Gastroesophageal sphincter (tissue), 4 donors: ENCODE measurements at regions not wholly inside any gene's neighbourhood (a gene's known extent, or its start where the extent isn't known, plus 50 kb on each side); places are given as distances from the start of the nearest gene placed in this dataset.

Experiments
- ATAC-seq: fragments of 150-250 bp; one replicate; pipeline ENCODE4 v1.9.1; 2016; ENCODE audit warnings: mild to moderate bottlenecking, moderate library complexity
- H3K27ac ChIP-seq, 4 donors: fragments of 200-600 bp; sonication (generic) in 3 of 4; 1 replicate in 3 of 4; 2 replicates in 1 of 4; pipeline ENCODE4 v1.5.1; 2016 to 2019
- H3K27me3 ChIP-seq: fragments of 200-600 bp; sonication (generic); one replicate; pipeline ENCODE4 v1.5.1; 2019
- H3K36me3 ChIP-seq, 2 donors: fragments of 200-600 bp; sonication (generic); one replicate each; pipeline ENCODE4 v1.5.1; 2019; ENCODE audit warnings: control low read depth in 1 of 2
- H3K4me1 ChIP-seq, 3 donors: fragments of 200-600 bp; sonication (generic); 1 replicate in 2 of 3; 2 replicates in 1 of 3; pipeline ENCODE4 v1.5.1; 2016 to 2019; ENCODE audit warnings: control low read depth in 2 of 3
- H3K4me3 ChIP-seq, 2 donors: fragments of 200-600 bp; sonication (generic); one replicate each; pipeline ENCODE4 v1.5.1; 2019; ENCODE audit warnings: mild to moderate bottlenecking in 1 of 2, moderate library complexity in 1 of 2
- H3K9me3 ChIP-seq, 3 donors: fragments of 200-600 bp; sonication (generic); one replicate each; pipeline ENCODE4 v1.5.1; 2017 to 2019; ENCODE audit warnings: control low read depth in 2 of 3
- EP300 ChIP-seq: sonication (generic); formaldehyde crosslinking; IDR thresholded peaks from one replicate; pipeline ENCODE4 v1.6.1; 2017; ENCODE audit warnings: antibody characterized with exemption, mild to moderate bottlenecking
- POLR2A ChIP-seq, 2 donors: fragments of 450-650 bp; IDR thresholded peaks; one replicate each; pipeline ENCODE4 v1.6.1; 2017; ENCODE audit warnings: antibody characterized with exemption in 2 of 2, mild to moderate bottlenecking in 2 of 2, moderate library complexity in 1 of 2
- POLR2AphosphoS5 ChIP-seq: sonication (generic); formaldehyde crosslinking; IDR thresholded peaks from one replicate; pipeline ENCODE4 v1.6.1; 2017; ENCODE audit warnings: antibody characterized with exemption
- WGBS, 2 donors: methylation state at CpG; one replicate each; pipeline ENCODE4 v1.1.5; 2018; ENCODE audit warnings: low coverage in 1 of 2; 5-methylcytosine and 5-hydroxymethylcytosine counted together
- TF ChIP-seq, protein P1 (sequence below), 4 experiments: fragments of 200-600 bp in 2 of 4; fragments of 450-650 bp in 2 of 4; sonication (generic) in 1 of 4; IDR thresholded peaks; one replicate each; pipeline ENCODE4 v1.5.1; 2017 to 2019; ENCODE audit warnings: antibody characterized with exemption in 4 of 4, mild to moderate bottlenecking in 2 of 4, moderate library complexity in 2 of 4

DNA sequence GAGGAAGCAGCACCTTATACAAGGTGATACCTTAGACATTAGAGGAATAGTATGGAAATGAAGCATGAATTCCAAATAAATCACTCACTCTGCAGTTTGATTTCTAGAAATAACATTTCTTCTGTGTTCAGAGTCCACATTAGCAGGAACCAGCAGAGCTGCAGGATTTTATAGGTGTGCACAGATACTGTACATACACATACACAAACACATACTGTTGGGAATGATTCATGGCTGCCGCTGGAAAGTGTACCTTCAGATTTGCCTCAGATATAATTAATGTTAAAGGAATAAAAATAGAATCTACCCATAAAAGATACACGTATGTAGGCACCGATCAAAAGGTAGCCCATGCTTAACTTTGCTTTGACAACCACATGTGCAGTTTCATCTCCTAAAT lies 578.1 kb downstream of the CSNK1G3 start:
- no peaks in the 10 kb centered on the region for H3K4me1 ChIP-seq
- TF ChIP-seq, protein P1, sequence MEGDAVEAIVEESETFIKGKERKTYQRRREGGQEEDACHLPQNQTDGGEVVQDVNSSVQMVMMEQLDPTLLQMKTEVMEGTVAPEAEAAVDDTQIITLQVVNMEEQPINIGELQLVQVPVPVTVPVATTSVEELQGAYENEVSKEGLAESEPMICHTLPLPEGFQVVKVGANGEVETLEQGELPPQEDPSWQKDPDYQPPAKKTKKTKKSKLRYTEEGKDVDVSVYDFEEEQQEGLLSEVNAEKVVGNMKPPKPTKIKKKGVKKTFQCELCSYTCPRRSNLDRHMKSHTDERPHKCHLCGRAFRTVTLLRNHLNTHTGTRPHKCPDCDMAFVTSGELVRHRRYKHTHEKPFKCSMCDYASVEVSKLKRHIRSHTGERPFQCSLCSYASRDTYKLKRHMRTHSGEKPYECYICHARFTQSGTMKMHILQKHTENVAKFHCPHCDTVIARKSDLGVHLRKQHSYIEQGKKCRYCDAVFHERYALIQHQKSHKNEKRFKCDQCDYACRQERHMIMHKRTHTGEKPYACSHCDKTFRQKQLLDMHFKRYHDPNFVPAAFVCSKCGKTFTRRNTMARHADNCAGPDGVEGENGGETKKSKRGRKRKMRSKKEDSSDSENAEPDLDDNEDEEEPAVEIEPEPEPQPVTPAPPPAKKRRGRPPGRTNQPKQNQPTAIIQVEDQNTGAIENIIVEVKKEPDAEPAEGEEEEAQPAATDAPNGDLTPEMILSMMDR (IDR thresholded peaks at IDR 0.05): no peak
- TF ChIP-seq POLR2A (IDR thresholded peaks at IDR 0.05) (no peak), POLR2AphosphoS5 (no peak), EP300 (no peak)
- no peak overlapping the region for H3K4me3 ChIP-seq
- no peak overlapping the region for H3K27ac ChIP-seq
- no peaks in the 10 kb centered on the region for H3K9me3 ChIP-seq
- WGBS, 2 donors: 84 to 88% methylated on average over 3 of the region's 3 CpGs
- H3K27me3 ChIP-seq: no peaks in the 10 kb centered on the region
- no peaks in the 10 kb centered on the region for H3K36me3 ChIP-seq
- ATAC-seq: no peak

DNA sequence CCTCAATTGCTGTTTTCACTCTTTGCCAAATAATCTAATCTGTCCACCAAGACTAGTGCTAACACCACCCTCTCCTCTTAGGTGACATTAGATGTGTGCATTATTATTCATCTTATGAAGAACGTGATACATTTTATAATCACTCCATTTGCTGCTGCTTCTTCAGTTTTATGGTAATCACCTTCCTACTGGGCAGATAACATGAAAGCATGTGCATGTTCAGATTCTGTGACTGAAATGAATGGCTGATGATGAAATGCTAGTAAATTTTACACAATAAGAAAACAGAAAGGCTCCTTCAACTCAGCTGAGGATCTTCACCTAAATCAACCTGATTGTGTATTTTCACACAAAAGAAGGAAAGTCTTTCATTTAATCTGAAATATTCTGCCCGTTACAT lies 577.6 kb downstream of the CSNK1G3 start:
- Histone ChIP-seq H3K9me3 (no peaks in the 10 kb centered on the region), H3K4me1 (no peaks in the 10 kb centered on the region), H3K36me3 (no peaks in the 10 kb centered on the region), H3K27ac (no peak overlapping the region), H3K4me3 (no peak overlapping the region), H3K27me3 (no peaks in the 10 kb centered on the region)
- TF ChIP-seq EP300: no peak
- no peak for TF ChIP-seq POLR2AphosphoS5
- TF ChIP-seq POLR2A (IDR thresholded peaks at IDR 0.05): no peak
- TF ChIP-seq, protein P1 (IDR thresholded peaks at IDR 0.05): no peak
- ATAC-seq: no peak
- WGBS, 2 donors: 40% methylated on average over 2 of the region's 2 CpGs

DNA sequence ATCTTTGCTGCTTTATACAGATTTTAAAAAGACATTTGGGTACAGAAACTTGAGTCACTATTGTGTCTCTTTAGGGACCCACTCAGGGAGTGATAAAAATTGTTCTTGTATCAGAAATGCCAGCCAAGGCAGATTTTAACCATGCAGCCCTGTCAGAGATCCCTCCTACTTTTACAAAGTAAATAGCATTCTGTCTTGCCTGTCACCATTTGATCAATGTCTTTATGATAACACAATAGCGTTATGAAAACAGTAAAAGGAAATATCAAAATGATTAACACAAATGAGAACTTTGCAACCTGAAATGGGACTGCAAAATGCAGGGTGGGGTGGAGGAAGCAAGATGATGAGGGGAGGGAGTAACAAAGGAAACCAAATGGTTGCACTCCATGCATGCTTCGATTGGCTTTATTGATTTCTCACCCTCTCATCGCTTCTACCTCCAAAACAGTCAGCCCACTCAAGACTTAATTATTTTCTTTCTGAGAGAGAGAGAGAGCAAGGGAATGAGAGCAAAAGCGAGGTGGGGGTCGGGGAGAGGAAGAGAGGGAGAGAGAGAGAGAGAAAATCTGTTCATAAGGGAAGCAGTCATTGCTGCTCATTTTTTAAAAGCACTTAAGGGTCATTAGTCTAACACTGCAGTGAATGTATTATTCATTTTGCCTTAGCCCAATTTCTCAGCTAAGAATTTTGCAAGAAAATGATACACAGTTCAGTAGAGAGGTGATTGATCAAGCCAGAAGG lies 576.5 kb downstream of the CSNK1G3 start:
- 39 to 46% methylated on average over 4 to 5 of the region's 5 CpGs for WGBS, 2 donors
- Histone ChIP-seq H3K27ac (no peak overlapping the region), H3K4me1 (no peaks in the 10 kb centered on the region), H3K36me3 (no peaks in the 10 kb centered on the region), H3K9me3 (no peaks in the 10 kb centered on the region), H3K4me3 (no peak overlapping the region), H3K27me3 (no peaks in the 10 kb centered on the region)
- ATAC-seq: no peak
- TF ChIP-seq POLR2A (IDR thresholded peaks at IDR 0.05): no peak

DNA sequence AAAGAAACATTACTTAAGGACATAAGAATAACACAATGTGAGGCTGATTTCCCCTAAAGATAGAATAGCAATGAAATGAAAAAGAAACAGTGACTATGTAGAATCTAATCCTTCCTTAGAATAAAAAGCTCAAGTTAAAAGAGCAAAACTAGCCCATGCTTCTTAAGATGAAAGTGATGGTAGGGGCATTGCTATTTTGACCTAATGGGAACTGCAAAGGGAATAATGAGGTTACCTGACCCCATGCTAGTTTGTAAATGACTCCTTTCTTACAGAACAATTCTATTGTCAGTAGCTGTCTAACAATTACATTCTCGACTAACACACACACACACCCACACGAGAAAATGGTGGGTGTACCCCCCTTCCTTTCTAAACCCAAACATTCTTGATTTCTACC lies 575.8 kb downstream of the CSNK1G3 start:
- Histone ChIP-seq H3K27ac (no peak overlapping the region), H3K4me1 (no peaks in the 10 kb centered on the region), H3K36me3 (no peaks in the 10 kb centered on the region), H3K27me3 (no peaks in the 10 kb centered on the region), H3K4me3 (no peak overlapping the region), H3K9me3 (no peaks in the 10 kb centered on the region)
- 82 to 86% methylated on average over 2 of the region's 2 CpGs for WGBS, 2 donors
- no peak for TF ChIP-seq POLR2AphosphoS5
- no peak for TF ChIP-seq EP300
- TF ChIP-seq POLR2A (IDR thresholded peaks at IDR 0.05): no peak
- TF ChIP-seq, protein P1 (IDR thresholded peaks at IDR 0.05): no peak
- no peak for ATAC-seq

DNA sequence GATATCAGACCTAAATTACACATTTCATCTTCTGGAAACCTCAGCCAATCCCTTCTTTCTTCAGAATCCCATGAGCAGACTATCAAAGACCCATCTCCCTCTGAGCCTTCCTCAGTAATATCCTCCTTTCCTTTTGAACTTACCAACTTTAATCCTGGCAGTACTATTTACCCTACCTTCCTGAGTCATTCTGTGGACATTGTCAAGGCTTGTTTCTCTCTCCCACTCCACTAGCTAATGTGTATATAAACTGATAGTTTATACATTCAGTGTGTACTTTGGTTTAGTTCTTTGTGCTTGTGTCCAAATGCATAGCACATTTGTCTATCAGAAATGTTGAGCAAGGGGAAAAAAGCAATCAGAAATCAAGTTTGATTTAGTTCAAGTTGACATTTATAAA lies 568.3 kb downstream of the CSNK1G3 start:
- Histone ChIP-seq H3K27ac (no peak overlapping the region), H3K4me1 (no peaks in the 10 kb centered on the region), H3K4me3 (no peak overlapping the region), H3K9me3 (no peaks in the 10 kb centered on the region), H3K36me3 (no peaks in the 10 kb centered on the region), H3K27me3 (no peaks in the 10 kb centered on the region)
- no peak for ATAC-seq
- TF ChIP-seq POLR2AphosphoS5 (no peak), POLR2A (IDR thresholded peaks at IDR 0.05) (no peak), EP300 (no peak)
- TF ChIP-seq, protein P1 (IDR thresholded peaks at IDR 0.05): no peak
